C4-2B (cell line): ENCODE measurements at regions not wholly inside any gene's neighbourhood (a gene's known extent, or its start where the extent isn't known, plus 50 kb on each side); places are given as distances from the start of the nearest gene placed in this dataset.

ENCODE experiments used
- CTCF ChIP-seq: fragments of 450-650 bp; conservative IDR thresholded peaks from 2 replicates; pipeline ENCODE4 v1.5.1; 2017; ENCODE audit warnings: mild to moderate bottlenecking
- ZFX ChIP-seq: fragments of 450-650 bp; IDR thresholded peaks from 2 replicates; pipeline ENCODE4 v1.6.1; 2017

GRCh38 chr4:138775489-138775888 lies 240.1 kb upstream of the NOCT start:
- TF ChIP-seq CTCF (no peak), ZFX (no peak)
